GM06990 (cell line): ENCODE measurements at regions not wholly inside any gene's neighbourhood (a gene's known extent, or its start where the extent isn't known, plus 50 kb on each side); places are given as distances from the start of the nearest gene placed in this dataset.

Experiments used
- DNase-seq: peaks from one replicate; pipeline ENCODE4 v3.0.0-alpha.2; 2011; ENCODE audit not compliant: insufficient read length; ENCODE audit errors: extremely low read depth
- H3K27me3 ChIP-seq: replicated peaks from 2 replicates; pipeline ENCODE4 v1.6.0; 2011; ENCODE audit warnings: low read length; ENCODE audit not compliant: control insufficient read depth, insufficient read depth
- H3K36me3 ChIP-seq: 2 replicates; pipeline ENCODE4 v1.5.1; 2011; ENCODE audit warnings: low read length; ENCODE audit not compliant: control insufficient read depth, insufficient read depth
- H3K4me3 ChIP-seq: replicated peaks from 2 replicates; pipeline ENCODE4 v1.5.1; 2011; ENCODE audit warnings: low read depth, mild to moderate bottlenecking, control low read depth, low read length
- CTCF ChIP-seq: IDR thresholded peaks from 2 replicates; pipeline ENCODE4 v1.5.1; 2011; ENCODE audit warnings: low read length, control low read depth, mild to moderate bottlenecking, inconsistent platforms; ENCODE audit not compliant: insufficient read depth, poor library complexity, severe bottlenecking

DNA sequence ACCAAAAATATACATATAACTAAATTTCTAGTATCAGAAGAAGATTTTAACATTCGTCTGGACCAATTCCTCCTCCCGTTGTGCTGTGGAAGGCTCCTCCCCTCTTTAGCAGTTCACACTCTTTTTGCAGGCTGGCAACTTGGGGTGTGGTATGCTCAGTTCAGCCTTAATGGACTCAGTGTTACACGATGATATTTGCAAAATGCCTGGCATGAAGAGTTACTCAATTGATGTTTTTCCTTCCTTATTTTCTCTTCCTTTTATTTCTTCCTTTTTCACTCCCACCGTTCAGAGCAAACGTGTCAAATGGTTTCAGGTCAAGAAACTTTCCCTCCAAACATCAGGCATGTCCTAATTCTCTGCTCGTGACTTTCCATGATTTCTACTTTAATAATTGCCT is 248.3 kb downstream of the PHF14 start:
- DNase-seq: no peak
- Histone ChIP-seq H3K4me3 (no peak overlapping the region), H3K36me3 (no peaks in the 10 kb centered on the region), H3K27me3 (no peaks in the 10 kb centered on the region)
- TF ChIP-seq CTCF: no peak

DNA sequence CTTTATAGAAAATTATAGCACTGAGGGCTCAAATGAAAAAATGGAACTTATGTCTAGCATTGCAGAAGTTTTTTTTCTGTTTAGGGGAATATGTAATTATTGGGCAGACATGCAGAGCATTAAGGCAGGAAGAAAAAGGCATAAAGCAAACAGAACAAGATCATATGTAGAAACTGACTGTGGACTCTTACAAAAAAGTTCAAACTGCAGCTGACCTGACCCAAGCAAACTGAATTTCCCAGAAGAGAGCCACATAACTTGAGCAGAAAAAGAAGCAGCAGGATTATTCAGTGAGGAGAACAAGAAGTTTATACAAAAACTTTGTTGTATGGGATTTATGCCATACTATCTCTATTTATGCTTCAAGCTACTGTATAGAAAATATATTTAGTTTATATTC is 250.9 kb downstream of the PHF14 start:
- no peak for TF ChIP-seq CTCF
- no peaks in the 10 kb centered on the region for H3K36me3 ChIP-seq
- H3K27me3 ChIP-seq: no peaks in the 10 kb centered on the region
- H3K4me3 ChIP-seq: no peak overlapping the region
- no peak for DNase-seq

DNA sequence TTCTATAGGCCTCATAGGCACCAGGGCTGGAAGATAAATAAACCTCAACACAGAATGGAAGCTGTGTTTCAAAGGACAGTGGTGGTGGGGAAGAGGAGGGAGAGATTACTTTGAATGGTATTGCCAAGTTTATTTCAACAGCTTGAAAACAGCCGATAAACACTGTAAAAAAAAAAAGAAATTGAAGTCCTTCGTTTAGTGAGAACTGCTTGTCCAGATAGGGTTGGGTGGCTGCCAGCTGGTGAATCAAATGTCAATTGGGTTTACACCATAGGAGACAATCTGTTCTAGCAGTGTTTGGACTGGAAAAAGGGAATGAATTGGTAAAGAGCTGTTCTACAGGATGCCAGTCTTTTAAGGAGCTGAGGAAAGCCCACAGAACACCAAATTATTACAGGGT is 254.8 kb downstream of the PHF14 start:
- no peak for TF ChIP-seq CTCF
- Histone ChIP-seq H3K27me3 (no peaks in the 10 kb centered on the region), H3K4me3 (no peak overlapping the region), H3K36me3 (no peaks in the 10 kb centered on the region)
- no peak for DNase-seq

DNA sequence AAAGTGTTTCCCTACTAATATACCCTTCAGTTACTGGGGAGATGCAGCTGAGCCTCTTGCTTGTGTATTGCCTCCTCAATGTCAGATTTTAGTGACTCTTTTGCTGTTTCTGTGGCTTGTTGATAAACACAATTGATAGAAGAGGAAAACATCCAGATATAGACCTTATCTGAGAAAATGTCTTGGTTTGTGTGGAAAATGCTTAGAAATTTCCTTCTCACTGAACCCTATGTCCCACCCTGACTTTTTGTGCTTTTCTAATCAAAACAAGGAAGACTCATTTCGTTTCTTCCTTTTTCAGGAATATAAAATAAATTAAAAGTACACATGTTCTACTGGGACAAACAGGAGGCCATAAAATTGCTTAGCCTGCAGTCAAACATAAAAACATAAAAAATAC is 257.5 kb downstream of the PHF14 start:
- no peak overlapping the region for H3K4me3 ChIP-seq
- no peaks in the 10 kb centered on the region for H3K36me3 ChIP-seq
- no peak for TF ChIP-seq CTCF
- no peaks in the 10 kb centered on the region for H3K27me3 ChIP-seq
- no peak for DNase-seq

DNA sequence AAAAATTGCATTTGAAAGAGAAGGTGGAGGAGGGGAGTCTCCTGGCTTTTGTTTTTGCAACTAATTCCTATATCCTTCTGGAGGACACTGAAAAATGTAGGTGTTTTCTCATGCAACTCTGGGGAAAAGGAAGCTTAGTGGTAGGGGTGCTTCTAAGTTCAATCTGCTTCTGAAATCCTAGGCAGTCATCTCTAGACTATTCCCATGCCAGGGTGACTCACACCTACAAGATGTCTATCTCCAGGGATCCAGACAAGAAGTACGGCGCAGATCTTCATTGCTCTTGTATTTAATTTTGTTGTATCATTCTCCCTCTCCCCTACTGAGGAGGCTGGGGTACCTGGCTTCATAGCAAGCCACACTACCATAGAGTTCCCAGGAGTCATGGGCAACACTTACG is 258.8 kb downstream of the PHF14 start:
- H3K36me3 ChIP-seq: no peaks in the 10 kb centered on the region

More for the DNA sequence above, 258.8 kb downstream of the PHF14 start:
- H3K4me3 ChIP-seq: no peak overlapping the region
- no peaks in the 10 kb centered on the region for H3K27me3 ChIP-seq
- TF ChIP-seq CTCF: no peak
- DNase-seq: no peak
